Hindlimb muscle (tissue), 1 donor: ENCODE measurements at regions not wholly inside any gene's neighbourhood (a gene's known extent, or its start where the extent isn't known, plus 50 kb on each side); places are given as distances from the start of the nearest gene placed in this dataset.

Source experiments
- DNase-seq: peaks from one replicate; pipeline ENCODE4 v3.0.0-alpha.2; 2013

DNA sequence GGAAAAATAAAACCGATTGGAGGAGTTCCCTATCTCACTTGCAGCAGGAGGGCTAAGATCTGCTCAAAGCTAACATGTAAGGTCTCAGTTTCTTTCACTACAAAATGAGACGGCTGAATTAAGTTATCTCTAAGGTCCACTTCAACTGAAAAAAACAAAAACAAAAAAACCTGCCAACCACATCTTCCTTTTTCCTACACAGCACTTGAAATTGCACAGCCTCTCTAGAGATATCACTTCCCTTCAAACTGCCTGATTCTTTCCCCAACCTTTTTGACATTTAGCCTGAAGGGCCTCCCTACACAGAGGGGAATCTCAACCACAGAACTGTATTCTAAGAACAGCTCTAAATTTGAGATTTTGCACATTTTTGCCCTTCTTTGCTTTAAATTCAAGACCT lies 227.9 kb upstream of the TARS1 start:
- DNase-seq, result no peak

DNA sequence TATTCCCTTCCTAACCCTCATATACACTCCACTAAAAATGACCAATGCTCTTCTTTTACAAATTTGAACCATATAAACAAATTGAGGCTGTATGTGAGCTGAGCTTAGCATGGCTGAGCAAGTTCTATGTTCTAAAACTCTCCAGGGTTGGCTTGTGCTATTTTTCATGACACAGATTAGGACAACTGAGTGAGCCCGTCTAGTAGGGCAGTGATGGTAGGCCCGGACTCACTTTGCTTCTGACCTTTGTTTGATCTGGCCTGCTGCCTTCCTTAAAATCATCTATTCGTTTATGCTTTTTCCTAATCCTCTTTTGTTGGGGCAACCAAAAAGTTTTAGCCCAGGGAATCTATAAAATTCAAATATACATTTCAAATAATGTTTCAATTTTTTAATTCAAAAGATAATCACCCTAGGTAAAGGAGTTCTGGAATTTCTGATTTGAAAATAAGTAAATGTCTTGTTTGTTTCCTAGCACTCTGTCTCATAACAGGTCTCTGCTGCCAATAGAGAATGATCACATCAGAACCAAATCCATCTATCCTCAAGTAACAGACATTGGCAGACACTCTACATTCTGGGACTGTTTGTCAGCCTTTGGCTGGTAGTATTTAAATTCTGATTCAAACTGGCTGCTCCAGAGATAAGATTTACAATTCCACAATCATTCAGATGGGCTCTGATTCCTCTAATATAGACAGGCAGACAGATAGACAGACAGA lies 217.0 kb upstream of the TARS1 start:
- DNase-seq, result peak; percentile 19

DNA sequence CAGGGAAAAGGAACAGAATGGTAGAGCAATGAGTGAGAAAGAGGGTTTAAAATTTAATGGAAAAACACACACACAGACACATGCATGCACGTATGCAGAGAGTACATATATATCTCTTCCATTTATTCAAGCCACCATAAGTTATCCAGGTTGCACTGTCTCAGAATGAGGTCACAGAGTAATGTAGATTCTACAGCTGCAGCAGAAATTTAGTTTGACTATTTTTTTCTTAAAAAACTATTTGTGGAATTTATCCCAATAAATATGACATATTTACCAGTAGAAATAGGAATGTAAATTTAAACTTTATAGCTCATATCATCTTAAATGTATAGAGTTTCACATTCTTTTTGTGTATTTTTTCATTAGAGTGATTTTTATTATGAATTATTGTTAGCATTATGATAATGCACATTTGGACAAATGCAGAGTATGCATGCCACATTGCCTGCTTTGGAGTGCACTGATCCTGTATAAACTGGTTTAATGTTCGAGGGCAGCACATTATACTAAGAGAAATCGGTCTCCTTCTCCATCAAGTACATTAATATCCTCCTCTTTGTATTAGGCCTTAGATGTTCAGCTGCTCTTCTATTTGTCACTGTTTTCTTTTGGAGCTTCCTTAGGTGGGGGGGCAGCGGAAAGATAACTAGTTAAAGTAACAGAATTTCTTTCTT lies 216.3 kb upstream of the TARS1 start:
- no peak for DNase-seq

- DNase-seq, result no peak
These were observed 213.5 kb upstream of the TARS1 start for GRCh38 chr5:33227247-33227646.

DNA sequence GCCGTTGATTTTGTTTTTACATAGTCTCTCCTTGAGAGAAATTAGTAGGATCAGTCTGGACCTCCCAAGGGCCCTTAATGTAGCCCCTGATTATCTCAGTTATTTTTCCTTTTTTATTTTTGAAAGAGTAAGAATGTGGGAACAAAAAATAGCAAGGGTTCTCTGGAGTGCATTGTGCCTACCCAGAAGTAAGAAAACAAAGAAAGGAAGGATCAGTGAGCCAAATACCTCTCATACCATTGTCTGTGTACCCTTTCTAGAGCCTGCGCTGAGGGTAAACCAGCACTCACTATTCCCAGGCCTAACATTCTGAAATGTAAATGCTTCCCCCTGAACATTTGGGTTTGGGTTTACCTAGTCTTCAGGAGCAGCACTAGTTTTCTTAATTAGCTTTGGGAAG lies 213.0 kb upstream of the TARS1 start:
- no peak for DNase-seq

DNA sequence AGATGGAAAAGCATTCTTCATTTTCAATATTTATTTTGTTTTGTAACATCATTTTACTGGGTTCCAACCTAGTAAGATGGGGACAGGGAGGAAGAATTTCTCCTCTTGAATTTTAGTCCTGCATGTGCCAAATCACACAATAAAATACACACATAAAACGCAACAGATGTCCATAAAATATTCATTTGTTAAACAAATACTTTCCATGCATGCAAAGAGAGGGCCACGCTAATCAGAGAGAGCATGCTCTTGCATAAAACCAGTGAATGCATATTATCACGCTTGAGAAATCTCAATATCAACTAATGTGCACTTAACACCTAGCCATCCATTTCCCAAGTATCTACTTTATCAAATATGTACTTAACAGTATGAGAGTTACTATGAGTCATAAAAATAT lies 212.6 kb upstream of the TARS1 start:
- no peak for DNase-seq

DNA sequence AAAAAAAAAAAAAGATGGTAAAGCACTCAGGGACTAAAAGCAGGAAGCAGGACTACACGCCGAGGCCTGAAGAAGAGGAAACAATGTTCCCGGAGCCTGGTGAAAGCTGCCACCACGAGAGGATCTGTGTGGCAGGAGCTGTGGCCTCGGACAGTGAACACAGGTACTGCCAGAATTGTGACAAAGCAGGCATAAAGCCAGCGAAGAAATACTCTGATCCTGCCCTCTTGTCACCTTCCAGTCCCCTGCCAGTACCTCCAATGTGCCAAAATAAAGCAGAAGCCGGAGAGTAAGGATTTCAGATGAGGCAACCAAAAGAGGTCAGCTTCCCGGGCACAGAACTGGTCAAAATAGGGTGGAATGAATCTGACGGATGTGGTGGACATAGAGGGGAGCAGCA lies 211.5 kb upstream of the TARS1 start:
- no peak for DNase-seq

GRCh38 chr5:33230467-33231078 lies 210.2 kb upstream of the TARS1 start:
- DNase-seq, result no peak

- no peak for DNase-seq
These were observed 209.5 kb upstream of the TARS1 start for GRCh38 chr5:33231214-33231710.

- no peak for DNase-seq
These were observed 208.8 kb upstream of the TARS1 start for GRCh38 chr5:33231935-33232334.

GRCh38 chr5:33232731-33233505 lies 207.8 kb upstream of the TARS1 start:
- no peak for DNase-seq

- no peak for DNase-seq
These were observed 205.5 kb upstream of the TARS1 start for GRCh38 chr5:33235304-33235703.

DNA sequence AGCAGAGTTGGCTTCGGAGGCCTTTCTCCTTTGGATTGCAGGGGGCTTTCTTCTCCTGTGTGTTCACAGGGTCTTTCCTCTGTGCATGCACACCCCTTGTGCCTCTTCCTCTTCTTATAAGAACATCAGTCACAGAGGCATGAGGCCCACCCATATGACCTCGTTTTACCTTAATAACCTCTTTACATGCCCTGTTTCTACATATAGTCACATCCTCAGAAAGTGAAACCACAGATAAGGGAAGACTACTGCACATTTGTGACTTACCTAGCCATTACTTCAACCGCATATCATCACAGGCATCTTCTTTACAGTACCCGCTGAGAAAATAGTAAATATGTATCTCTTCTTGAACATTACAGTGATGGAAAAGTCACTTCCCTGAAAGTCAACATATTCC lies 204.9 kb upstream of the TARS1 start:
- no peak for DNase-seq

GRCh38 chr5:33237471-33237870 lies 203.3 kb upstream of the TARS1 start:
- DNase-seq, result no peak

- DNase-seq, result no peak
These were observed 201.7 kb upstream of the TARS1 start for GRCh38 chr5:33238826-33239695.

DNA sequence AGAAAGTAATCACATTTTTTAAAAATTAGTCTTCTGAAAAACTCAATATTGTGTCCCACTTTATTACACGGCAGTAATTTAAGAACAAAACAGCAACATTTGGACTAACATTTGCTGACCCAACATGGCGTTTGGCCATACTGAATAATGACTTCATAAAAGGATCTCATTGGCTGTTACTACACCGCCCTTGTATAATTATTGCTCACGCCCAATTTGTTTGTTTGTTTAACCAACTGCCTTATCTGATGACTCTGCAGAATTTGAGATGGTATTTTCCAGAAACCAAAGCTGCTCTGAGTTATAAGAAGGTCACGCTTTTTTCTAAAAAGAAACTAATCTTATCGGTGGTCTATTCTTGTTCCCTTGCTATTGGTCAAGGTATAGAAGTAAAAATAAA lies 200.2 kb upstream of the TARS1 start:
- no peak for DNase-seq

- DNase-seq, result no peak
These were observed 199.0 kb upstream of the TARS1 start for GRCh38 chr5:33241802-33242201.

DNA sequence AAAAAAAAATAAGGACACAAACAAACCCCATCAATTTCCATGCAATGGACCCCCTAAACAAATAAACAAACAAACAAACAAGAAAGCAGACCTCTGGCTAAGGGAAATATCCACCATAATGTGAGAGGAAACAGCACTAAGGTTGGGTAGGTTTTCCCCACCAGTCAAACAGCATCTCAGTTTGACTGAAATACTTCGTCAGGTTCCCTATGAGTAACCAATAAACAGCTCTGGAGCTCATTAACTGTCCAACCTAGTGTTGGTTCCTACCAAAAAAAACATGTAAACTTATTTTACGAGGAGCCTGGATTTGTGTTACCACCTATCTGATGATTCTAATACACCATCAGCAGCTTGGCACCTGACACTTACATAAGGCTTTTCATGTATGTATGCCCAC lies 198.5 kb upstream of the TARS1 start:
- DNase-seq, result no peak

DNA sequence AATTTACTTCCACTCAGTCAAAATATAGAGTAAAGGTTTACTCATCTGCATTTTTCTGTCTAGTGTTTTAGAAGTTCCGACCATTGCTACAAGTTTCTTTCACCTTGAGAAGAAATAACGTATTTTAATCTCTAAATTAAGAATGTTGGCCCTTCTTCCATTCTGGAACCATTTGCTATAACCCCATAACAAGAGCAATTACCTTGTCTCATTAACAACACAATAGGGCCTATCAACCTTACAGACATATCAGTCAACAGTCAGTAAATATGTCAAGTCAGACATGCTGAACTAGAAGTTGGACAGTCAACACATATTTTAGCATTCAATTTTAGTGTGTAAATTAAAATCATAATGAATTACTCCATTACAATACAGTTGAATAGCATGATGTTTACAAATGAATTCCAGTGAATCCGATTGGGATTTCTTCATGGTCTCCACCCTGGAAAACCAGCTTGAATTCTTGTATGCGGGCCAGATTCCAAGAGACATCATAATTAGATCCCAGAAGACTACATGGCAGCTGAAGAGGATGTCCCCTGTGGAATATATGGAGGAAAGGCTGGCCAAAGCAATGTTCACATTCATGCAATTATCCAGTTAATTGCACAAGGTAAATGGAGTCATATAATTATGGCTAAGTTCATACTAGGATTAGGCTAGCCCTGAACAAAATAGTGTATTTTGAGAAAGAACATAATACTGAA lies 196.2 kb upstream of the TARS1 start:
- DNase-seq, result no peak

GRCh38 chr5:33254579-33254978 lies 186.2 kb upstream of the TARS1 start:
- DNase-seq, result no peak

GRCh38 chr5:33257807-33258429 lies 182.8 kb upstream of the TARS1 start:
- DNase-seq, result peak; percentile 76
